T-helper 17 cell (primary cell): ENCODE measurements at regions not wholly inside any gene's neighbourhood (a gene's known extent, or its start where the extent isn't known, plus 50 kb on each side); places are given as distances from the start of the nearest gene placed in this dataset.

ENCODE experiments used
- ATAC-seq: fragments of 150-1000 bp; cut with Tn5 transposase; 2 replicates; pipeline ENCODE4 v1.10.0; 2021; ENCODE audit warnings: mild to moderate bottlenecking, moderate library complexity
- DNase-seq, 3 donors: peaks; one replicate each; pipeline versions ENCODE4 v3.0.0 to v3.0.0-alpha.2; 2020 to 2021
- H3K9me3 ChIP-seq: one replicate; pipeline ENCODE4 v1.7.0; 2013; ENCODE audit warnings: low read length, mild to moderate bottlenecking; ENCODE audit not compliant: control insufficient read depth, poor library complexity, severe bottlenecking
- H3K27ac Mint-ChIP-seq: one replicate; pipeline ENCODE4 v1.8.0; 2022; ENCODE audit warnings: mild to moderate bottlenecking, moderate library complexity, mixed read lengths
- H3K27me3 Mint-ChIP-seq: one replicate; pipeline ENCODE4 v1.8.0; 2022; ENCODE audit warnings: mixed read lengths
- H3K36me3 Mint-ChIP-seq: one replicate; pipeline ENCODE4 v1.8.0; 2022; ENCODE audit warnings: low read depth, mixed read lengths
- H3K4me1 Mint-ChIP-seq: one replicate; pipeline ENCODE4 v1.8.0; 2022; ENCODE audit warnings: mild to moderate bottlenecking, mixed read lengths
- H3K4me3 Mint-ChIP-seq: one replicate; pipeline ENCODE4 v1.8.0; 2022; ENCODE audit warnings: mild to moderate bottlenecking, moderate library complexity, mixed read lengths

- Mint-ChIP-seq H3K27me3 (no peaks in the 10 kb centered on the region), H3K36me3 (no peaks in the 10 kb centered on the region), H3K4me1 (no peaks in the 10 kb centered on the region), H3K27ac (no peak overlapping the region), H3K4me3 (no peak overlapping the region)
- H3K9me3 ChIP-seq: no peaks in the 10 kb centered on the region
- DNase-seq: no peak
- no peak for ATAC-seq
Observed at GRCh38 chr6:48826152-48826515, 636.9 kb downstream of the MMUT start.

- ATAC-seq: no peak
- H3K4me3 Mint-ChIP-seq: no peak overlapping the region
- H3K36me3 Mint-ChIP-seq: no peaks in the 10 kb centered on the region
- no peaks in the 10 kb centered on the region for H3K9me3 ChIP-seq
- no peaks in the 10 kb centered on the region for H3K4me1 Mint-ChIP-seq
- no peak overlapping the region for H3K27ac Mint-ChIP-seq
- no peak for DNase-seq
- no peaks in the 10 kb centered on the region for H3K27me3 Mint-ChIP-seq
Observed at GRCh38 chr6:48825501-48826151, 637.4 kb downstream of the MMUT start.

- ATAC-seq (no peak), DNase-seq (no peak)
- Mint-ChIP-seq H3K36me3 (no peaks in the 10 kb centered on the region), H3K27ac (no peak overlapping the region), H3K4me3 (no peak overlapping the region), H3K27me3 (no peaks in the 10 kb centered on the region), H3K4me1 (no peaks in the 10 kb centered on the region)
- H3K9me3 ChIP-seq: no peaks in the 10 kb centered on the region
Observed at GRCh38 chr6:48818052-48818412, 645.0 kb downstream of the MMUT start.

- H3K4me1 Mint-ChIP-seq: no peaks in the 10 kb centered on the region
- ATAC-seq: no peak
- no peaks in the 10 kb centered on the region for H3K9me3 ChIP-seq
- H3K36me3 Mint-ChIP-seq: no peaks in the 10 kb centered on the region
- H3K4me3 Mint-ChIP-seq: no peak overlapping the region
- no peak for DNase-seq
- H3K27ac Mint-ChIP-seq: no peak overlapping the region
- H3K27me3 Mint-ChIP-seq: no peaks in the 10 kb centered on the region
Observed at GRCh38 chr6:48817333-48818051, 645.6 kb downstream of the MMUT start.

GRCh38 chr6:48814957-48815356 is 648.1 kb downstream of the MMUT start:
- Mint-ChIP-seq H3K27me3 (no peaks in the 10 kb centered on the region), H3K36me3 (no peaks in the 10 kb centered on the region), H3K4me3 (no peak overlapping the region), H3K27ac (no peak overlapping the region), H3K4me1 (no peaks in the 10 kb centered on the region)
- ATAC-seq (no peak), DNase-seq (no peak)
- no peaks in the 10 kb centered on the region for H3K9me3 ChIP-seq

- ATAC-seq: no peak
- H3K36me3 Mint-ChIP-seq: no peaks in the 10 kb centered on the region
- no peaks in the 10 kb centered on the region for H3K4me1 Mint-ChIP-seq
Observed at GRCh38 chr6:48813836-48814235, 649.2 kb downstream of the MMUT start.

GRCh38 chr6:48809700-48810099 is 653.4 kb downstream of the MMUT start:
- Mint-ChIP-seq H3K36me3 (no peaks in the 10 kb centered on the region), H3K4me1 (no peaks in the 10 kb centered on the region), H3K27ac (no peak overlapping the region), H3K4me3 (no peak overlapping the region), H3K27me3 (no peaks in the 10 kb centered on the region)
- ATAC-seq (no peak), DNase-seq (no peak)
- H3K9me3 ChIP-seq: no peaks in the 10 kb centered on the region

More at GRCh38 chr6:48813836-48814235, 649.2 kb downstream of the MMUT start:
- H3K27me3 Mint-ChIP-seq: no peaks in the 10 kb centered on the region
- no peak overlapping the region for H3K4me3 Mint-ChIP-seq
- no peak for DNase-seq
- H3K27ac Mint-ChIP-seq: no peak overlapping the region
- no peaks in the 10 kb centered on the region for H3K9me3 ChIP-seq

GRCh38 chr6:48809245-48809644 is 653.8 kb downstream of the MMUT start:
- no peak for ATAC-seq
- H3K27me3 Mint-ChIP-seq: no peaks in the 10 kb centered on the region

GRCh38 chr6:48798296-48798695 is 664.8 kb downstream of the MMUT start:
- ATAC-seq (no peak), DNase-seq (no peak)
- no peaks in the 10 kb centered on the region for H3K36me3 Mint-ChIP-seq
- no peaks in the 10 kb centered on the region for H3K4me1 Mint-ChIP-seq
- H3K27me3 Mint-ChIP-seq: no peaks in the 10 kb centered on the region
- no peak overlapping the region for H3K27ac Mint-ChIP-seq
- no peak overlapping the region for H3K4me3 Mint-ChIP-seq
- H3K9me3 ChIP-seq: no peaks in the 10 kb centered on the region

More at GRCh38 chr6:48809245-48809644, 653.8 kb downstream of the MMUT start:
- no peaks in the 10 kb centered on the region for H3K4me1 Mint-ChIP-seq
- H3K36me3 Mint-ChIP-seq: no peaks in the 10 kb centered on the region
- H3K27ac Mint-ChIP-seq: no peak overlapping the region
- DNase-seq: no peak
- H3K9me3 ChIP-seq: no peaks in the 10 kb centered on the region
- H3K4me3 Mint-ChIP-seq: no peak overlapping the region

- H3K4me3 Mint-ChIP-seq: no peak overlapping the region
- DNase-seq (no peak), ATAC-seq (no peak)
Observed at GRCh38 chr6:48782225-48782624, 671.2 kb upstream of the PTCHD4 start.

GRCh38 chr6:48777411-48777810 is 666.4 kb upstream of the PTCHD4 start:
- Mint-ChIP-seq H3K4me3 (no peak overlapping the region), H3K27ac (no peak overlapping the region), H3K36me3 (no peaks in the 10 kb centered on the region), H3K4me1 (no peaks in the 10 kb centered on the region), H3K27me3 (no peaks in the 10 kb centered on the region)
- DNase-seq (no peak), ATAC-seq (no peak)
- H3K9me3 ChIP-seq: no peaks in the 10 kb centered on the region

More at GRCh38 chr6:48782225-48782624, 671.2 kb upstream of the PTCHD4 start:
- H3K9me3 ChIP-seq: peaks cover 2% of the 10 kb centered on the region
- H3K4me1 Mint-ChIP-seq: no peaks in the 10 kb centered on the region
- H3K36me3 Mint-ChIP-seq: no peaks in the 10 kb centered on the region
- H3K27me3 Mint-ChIP-seq: no peaks in the 10 kb centered on the region
- H3K27ac Mint-ChIP-seq: no peak overlapping the region

GRCh38 chr6:48775157-48775556 is 664.2 kb upstream of the PTCHD4 start:
- no peaks in the 10 kb centered on the region for H3K36me3 Mint-ChIP-seq
- H3K27ac Mint-ChIP-seq: no peak overlapping the region
- DNase-seq (no peak), ATAC-seq (no peak)
- no peaks in the 10 kb centered on the region for H3K9me3 ChIP-seq
- H3K4me3 Mint-ChIP-seq: no peak overlapping the region
- no peaks in the 10 kb centered on the region for H3K27me3 Mint-ChIP-seq
- H3K4me1 Mint-ChIP-seq: no peaks in the 10 kb centered on the region

- DNase-seq (no peak), ATAC-seq (no peak)
- no peaks in the 10 kb centered on the region for H3K27me3 Mint-ChIP-seq
- H3K36me3 Mint-ChIP-seq: no peaks in the 10 kb centered on the region
- H3K27ac Mint-ChIP-seq: no peak overlapping the region
- no peaks in the 10 kb centered on the region for H3K9me3 ChIP-seq
- H3K4me1 Mint-ChIP-seq: no peaks in the 10 kb centered on the region
- H3K4me3 Mint-ChIP-seq: no peak overlapping the region
Observed at GRCh38 chr6:48774276-48774675, 663.3 kb upstream of the PTCHD4 start.

- no peak for ATAC-seq
- no peaks in the 10 kb centered on the region for H3K4me1 Mint-ChIP-seq
- no peak for DNase-seq
- H3K9me3 ChIP-seq: no peaks in the 10 kb centered on the region
- H3K36me3 Mint-ChIP-seq: no peaks in the 10 kb centered on the region
- no peak overlapping the region for H3K27ac Mint-ChIP-seq
- H3K27me3 Mint-ChIP-seq: no peaks in the 10 kb centered on the region
- no peak overlapping the region for H3K4me3 Mint-ChIP-seq
Observed at GRCh38 chr6:48766349-48766748, 655.4 kb upstream of the PTCHD4 start.
